HG03432 (cell line): ENCODE measurements at regions not wholly inside any gene's neighbourhood (a gene's known extent, or its start where the extent isn't known, plus 50 kb on each side); places are given as distances from the start of the nearest gene placed in this dataset.

Experiments
- ATAC-seq: cut with Tn5 transposase; IDR thresholded peaks from one replicate; pipeline ENCODE4 v1.9.1; 2021; ENCODE audit warnings: mild to moderate bottlenecking, moderate library complexity; ENCODE audit not compliant: unreplicated experiment

- ATAC-seq, result peak; percentile 95
These were observed 165.8 kb upstream of the CYSLTR1 start for GRCh38 chrX:78493180-78493579.

- no peak for ATAC-seq
These were observed 149.3 kb upstream of the CYSLTR1 start for GRCh38 chrX:78476701-78477100.

DNA sequence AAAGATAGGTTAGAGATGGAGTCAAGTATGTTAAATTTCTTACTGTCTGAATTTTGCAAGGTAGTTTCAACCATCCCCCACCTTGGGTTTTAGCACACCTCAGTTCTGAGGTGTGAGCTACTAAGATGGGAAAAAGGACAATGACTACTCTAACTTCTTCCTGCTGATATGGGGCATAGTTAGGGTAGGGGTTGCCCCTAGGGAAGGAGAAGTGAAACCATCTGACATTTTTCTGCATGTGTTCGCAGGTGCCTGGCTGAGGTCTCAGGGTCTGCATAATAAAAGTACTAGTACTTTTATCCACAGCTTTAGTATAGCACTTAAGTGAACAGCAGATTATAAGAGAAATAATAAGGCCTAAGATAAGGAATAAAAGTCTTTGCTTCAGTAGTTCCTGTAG is 129.5 kb upstream of the CYSLTR1 start:
- ATAC-seq, result no peak

- ATAC-seq, result no peak
These were observed 128.5 kb upstream of the CYSLTR1 start for GRCh38 chrX:78455901-78456300.

DNA sequence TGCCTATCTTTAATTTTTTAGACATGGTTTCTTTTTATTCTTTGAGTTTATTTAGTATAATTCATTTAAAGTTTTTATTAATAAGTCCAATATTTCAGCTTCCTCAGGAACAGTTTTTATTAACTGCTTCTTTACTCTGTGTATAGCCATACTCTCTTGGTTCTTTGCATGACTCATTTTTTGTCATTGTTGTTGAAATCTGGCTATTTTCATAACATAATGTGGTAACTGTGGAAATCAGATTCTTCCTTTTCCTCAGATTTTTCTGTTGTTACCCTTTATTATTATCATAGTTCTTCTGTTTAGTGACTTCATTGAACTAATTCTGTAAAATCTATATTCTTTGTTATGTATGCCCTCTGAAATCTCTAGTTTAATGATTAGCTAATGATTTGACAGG is 124.9 kb upstream of the CYSLTR1 start:
- no peak for ATAC-seq

DNA sequence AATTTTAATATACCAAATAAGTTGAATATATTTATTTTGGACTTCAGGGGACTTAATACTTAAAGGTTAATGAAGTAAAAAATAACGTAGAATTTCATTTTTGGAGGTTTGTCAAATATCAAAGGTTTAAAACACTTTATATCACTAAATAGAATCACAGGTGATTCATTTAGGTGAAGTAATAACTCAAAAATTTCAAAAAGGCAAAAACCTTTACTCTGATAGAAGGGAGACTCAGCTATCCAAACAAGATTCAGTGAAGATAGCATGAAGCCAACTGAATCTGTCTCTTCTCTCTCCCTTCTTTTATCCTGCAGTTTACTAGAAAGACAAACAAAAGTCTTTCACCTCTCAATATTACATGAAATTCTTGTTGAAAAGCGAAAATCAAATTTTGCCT is 110.2 kb upstream of the CYSLTR1 start:
- ATAC-seq, result no peak

- no peak for ATAC-seq
These were observed 101.8 kb upstream of the CYSLTR1 start for GRCh38 chrX:78429172-78429571.

DNA sequence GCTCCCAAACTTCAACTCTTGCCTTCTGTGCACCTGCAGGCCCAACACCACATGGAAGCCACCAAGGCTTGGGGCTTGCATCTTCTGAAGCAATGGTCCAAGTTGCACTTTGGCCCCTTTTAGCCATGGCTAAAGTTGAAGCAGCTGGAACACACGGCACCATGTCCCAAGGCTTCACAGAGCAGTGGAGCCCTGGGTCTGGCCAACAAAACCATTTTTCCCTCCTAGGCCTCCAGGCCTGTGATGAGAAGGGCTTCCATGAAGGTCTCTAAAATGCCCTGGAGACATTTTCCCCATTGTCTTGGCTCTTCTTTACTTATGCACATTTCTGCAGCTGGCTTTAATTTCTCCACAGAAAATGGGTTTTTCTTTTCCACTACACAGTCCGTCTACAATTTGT is 61.3 kb upstream of the CYSLTR1 start:
- no peak for ATAC-seq

GRCh38 chrX:78387364-78387763 is 60.0 kb upstream of the CYSLTR1 start:
- no peak for ATAC-seq

DNA sequence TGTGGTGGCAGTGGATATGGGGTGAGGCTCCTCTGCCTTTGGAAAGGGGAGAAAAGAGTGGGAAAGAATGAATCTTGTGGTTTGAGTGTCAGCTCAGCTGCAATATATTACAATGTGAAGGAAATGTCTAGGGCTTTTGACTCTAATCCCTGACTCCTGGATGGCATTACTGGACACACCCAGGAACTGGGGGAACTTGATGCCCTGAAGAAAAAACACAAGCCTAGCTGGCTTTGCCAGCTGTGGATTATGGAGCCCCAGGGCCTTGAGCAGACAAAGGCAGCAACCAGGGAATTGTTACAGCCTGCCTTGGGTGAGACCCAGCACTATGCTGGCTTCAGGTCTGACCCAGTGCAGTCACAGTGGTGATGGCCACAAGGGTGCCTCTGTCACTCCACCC is 57.1 kb upstream of the CYSLTR1 start:
- no peak for ATAC-seq

DNA sequence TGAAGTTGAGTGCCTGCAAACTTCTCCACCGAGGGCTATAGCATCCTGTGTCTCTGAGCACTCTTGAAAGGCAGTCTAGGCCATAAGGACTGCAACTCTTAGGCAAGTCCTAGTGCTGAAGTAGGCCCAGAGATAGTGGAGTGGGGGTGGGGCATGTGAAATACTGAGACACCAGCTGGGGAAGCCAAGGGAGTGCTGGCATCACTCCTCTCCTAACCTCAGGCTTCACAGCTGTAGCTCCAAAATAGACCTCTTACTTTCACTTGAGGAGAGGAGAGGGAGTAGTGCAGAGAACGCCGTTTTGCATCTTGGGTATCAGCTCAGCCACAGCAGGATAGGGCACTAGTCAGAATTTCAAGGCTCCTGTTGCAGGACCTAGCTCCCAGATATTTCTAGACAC is 56.2 kb upstream of the CYSLTR1 start:
- ATAC-seq, result no peak

GRCh38 chrX:78378476-78379115 is 51.2 kb upstream of the CYSLTR1 start:
- no peak for ATAC-seq
